ENCODE measurements at regions not wholly inside any gene's neighbourhood (a gene's known extent, or its start where the extent isn't known, plus 50 kb on each side); places are given as distances from the start of the nearest gene placed in this dataset.

DNA sequence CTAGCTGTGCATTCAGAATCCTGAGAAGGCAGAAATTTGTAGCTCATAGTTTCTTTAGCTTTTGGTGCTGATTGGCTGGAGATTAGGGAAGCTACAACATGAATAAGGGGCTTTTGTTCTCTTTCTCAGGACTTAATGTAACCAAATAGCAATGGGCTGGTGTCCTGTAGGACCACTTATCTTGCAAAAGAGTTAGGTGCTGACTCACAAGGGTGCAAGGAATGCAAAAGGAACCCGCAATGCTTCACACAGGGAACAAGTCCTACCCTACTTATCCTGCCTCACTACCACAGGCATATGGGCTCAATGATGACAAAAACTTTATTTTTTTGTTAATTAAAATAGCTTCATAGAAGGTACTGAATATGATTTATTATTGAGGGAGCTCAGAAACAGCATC lies 541.5 kb downstream of the AMY1C start:
- ChIA-PET POLR2A (no interaction called here), CTCF (no interaction called here)
- no peak for ATAC-seq
- Histone ChIP-seq H3K4me3 (ENCODE audit: low read depth in 2 of 2, low read length in 2 of 2) (no peak overlapping the region), H3K27me3 (ENCODE audit: control insufficient read depth, insufficient read depth, low read length) (no peaks in the 10 kb centered on the region), H3K36me3 (ENCODE audit: control insufficient read depth, insufficient read depth, low read length) (no peaks in the 10 kb centered on the region; the same call in 1 of the 2 replicates), H3K9me3 (ENCODE audit: control insufficient read depth, insufficient read depth, low read depth, low read length) (no peaks in the 10 kb centered on the region), H3K4me1 (ENCODE audit: control insufficient read depth, insufficient read depth, low read length) (no peaks in the 10 kb centered on the region), H3K27ac (ENCODE audit: low read length) (no peak overlapping the region)
- DNase-seq (ENCODE audit: low read depth, low spot score), result no peak
- in situ Hi-C loops (cut with HindIII; ENCODE audit: low pct_unique_long_range_greater_than_20kb, low sequenced_read_pairs) (no loop called here), intact Hi-C loops (cut with micrococcal nuclease; ENCODE audit: unreplicated experiment) (no loop called here)
- BruUV-seq (replicated peaks), result no TSS peak
- no peak for TF ChIP-seq TCF7L2 (IDR thresholded peaks at IDR 0.05; ENCODE audit: low read depth, low read length)
- no peak for TF ChIP-seq SIN3A (IDR thresholded peaks at IDR 0.05; ENCODE audit: borderline replicate concordance, insufficient read depth, low read depth, low read length)
- TF ChIP-seq POLR2AphosphoS5 (IDR thresholded peaks at IDR 0.05; ENCODE audit: low read depth, low read length), result no peak
- TF ChIP-seq, protein P1, sequence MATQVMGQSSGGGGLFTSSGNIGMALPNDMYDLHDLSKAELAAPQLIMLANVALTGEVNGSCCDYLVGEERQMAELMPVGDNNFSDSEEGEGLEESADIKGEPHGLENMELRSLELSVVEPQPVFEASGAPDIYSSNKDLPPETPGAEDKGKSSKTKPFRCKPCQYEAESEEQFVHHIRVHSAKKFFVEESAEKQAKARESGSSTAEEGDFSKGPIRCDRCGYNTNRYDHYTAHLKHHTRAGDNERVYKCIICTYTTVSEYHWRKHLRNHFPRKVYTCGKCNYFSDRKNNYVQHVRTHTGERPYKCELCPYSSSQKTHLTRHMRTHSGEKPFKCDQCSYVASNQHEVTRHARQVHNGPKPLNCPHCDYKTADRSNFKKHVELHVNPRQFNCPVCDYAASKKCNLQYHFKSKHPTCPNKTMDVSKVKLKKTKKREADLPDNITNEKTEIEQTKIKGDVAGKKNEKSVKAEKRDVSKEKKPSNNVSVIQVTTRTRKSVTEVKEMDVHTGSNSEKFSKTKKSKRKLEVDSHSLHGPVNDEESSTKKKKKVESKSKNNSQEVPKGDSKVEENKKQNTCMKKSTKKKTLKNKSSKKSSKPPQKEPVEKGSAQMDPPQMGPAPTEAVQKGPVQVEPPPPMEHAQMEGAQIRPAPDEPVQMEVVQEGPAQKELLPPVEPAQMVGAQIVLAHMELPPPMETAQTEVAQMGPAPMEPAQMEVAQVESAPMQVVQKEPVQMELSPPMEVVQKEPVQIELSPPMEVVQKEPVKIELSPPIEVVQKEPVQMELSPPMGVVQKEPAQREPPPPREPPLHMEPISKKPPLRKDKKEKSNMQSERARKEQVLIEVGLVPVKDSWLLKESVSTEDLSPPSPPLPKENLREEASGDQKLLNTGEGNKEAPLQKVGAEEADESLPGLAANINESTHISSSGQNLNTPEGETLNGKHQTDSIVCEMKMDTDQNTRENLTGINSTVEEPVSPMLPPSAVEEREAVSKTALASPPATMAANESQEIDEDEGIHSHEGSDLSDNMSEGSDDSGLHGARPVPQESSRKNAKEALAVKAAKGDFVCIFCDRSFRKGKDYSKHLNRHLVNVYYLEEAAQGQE (IDR thresholded peaks at IDR 0.05; ENCODE audit: insufficient read depth in 1 of 2, low read depth in 2 of 2, low read length in 1 of 2), result no peak
- TF ChIP-seq, protein P2, sequence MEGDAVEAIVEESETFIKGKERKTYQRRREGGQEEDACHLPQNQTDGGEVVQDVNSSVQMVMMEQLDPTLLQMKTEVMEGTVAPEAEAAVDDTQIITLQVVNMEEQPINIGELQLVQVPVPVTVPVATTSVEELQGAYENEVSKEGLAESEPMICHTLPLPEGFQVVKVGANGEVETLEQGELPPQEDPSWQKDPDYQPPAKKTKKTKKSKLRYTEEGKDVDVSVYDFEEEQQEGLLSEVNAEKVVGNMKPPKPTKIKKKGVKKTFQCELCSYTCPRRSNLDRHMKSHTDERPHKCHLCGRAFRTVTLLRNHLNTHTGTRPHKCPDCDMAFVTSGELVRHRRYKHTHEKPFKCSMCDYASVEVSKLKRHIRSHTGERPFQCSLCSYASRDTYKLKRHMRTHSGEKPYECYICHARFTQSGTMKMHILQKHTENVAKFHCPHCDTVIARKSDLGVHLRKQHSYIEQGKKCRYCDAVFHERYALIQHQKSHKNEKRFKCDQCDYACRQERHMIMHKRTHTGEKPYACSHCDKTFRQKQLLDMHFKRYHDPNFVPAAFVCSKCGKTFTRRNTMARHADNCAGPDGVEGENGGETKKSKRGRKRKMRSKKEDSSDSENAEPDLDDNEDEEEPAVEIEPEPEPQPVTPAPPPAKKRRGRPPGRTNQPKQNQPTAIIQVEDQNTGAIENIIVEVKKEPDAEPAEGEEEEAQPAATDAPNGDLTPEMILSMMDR (IDR thresholded peaks at IDR 0.05), result no peak

DNA sequence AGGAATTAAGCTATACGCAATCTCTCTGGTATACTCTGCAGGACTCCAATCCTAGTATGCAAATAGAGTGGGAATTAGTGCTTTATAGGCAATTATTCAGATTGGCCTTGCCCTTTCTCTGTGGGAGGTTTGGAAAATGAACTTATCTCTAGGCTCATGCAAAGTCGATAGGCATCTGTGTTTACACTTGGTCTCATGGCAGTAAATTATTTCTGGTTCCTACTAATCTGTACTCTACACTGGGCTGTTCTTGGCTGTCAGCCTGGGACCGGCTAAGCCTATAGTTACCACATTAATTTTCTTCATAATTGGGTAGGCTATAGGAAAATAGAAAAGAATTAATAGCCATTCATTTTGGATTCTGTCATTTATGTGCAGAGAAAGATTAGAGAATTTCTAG lies 544.6 kb downstream of the AMY1C start:
- DNase-seq (ENCODE audit: low read depth, low spot score), result no peak
- H3K36me3 ChIP-seq (ENCODE audit: control insufficient read depth, insufficient read depth, low read length), result no peaks in the 10 kb centered on the region; the same call in 1 of the 2 replicates
- ChIA-PET POLR2A (no interaction called here), CTCF (no interaction called here)
- no peaks in the 10 kb centered on the region for H3K9me3 ChIP-seq (ENCODE audit: control insufficient read depth, insufficient read depth, low read depth, low read length)
- no TSS peak for BruUV-seq (replicated peaks)
- in situ Hi-C loops (cut with HindIII; ENCODE audit: low pct_unique_long_range_greater_than_20kb, low sequenced_read_pairs) (no loop called here), intact Hi-C loops (cut with micrococcal nuclease; ENCODE audit: unreplicated experiment) (no loop called here)
- no peaks in the 10 kb centered on the region for H3K4me1 ChIP-seq (ENCODE audit: control insufficient read depth, insufficient read depth, low read length)
- H3K27ac ChIP-seq (ENCODE audit: low read length), result no peak overlapping the region
- no peak for ATAC-seq
- H3K4me3 ChIP-seq (ENCODE audit: low read depth in 2 of 2, low read length in 2 of 2), result no peak overlapping the region
- TF ChIP-seq, protein P2 (IDR thresholded peaks at IDR 0.05), result no peak
- TF ChIP-seq TCF7L2 (IDR thresholded peaks at IDR 0.05; ENCODE audit: low read depth, low read length), result no peak
- no peak for TF ChIP-seq POLR2AphosphoS5 (IDR thresholded peaks at IDR 0.05; ENCODE audit: low read depth, low read length)
- no peak for TF ChIP-seq SIN3A (IDR thresholded peaks at IDR 0.05; ENCODE audit: borderline replicate concordance, insufficient read depth, low read depth, low read length)
- TF ChIP-seq, protein P1 (IDR thresholded peaks at IDR 0.05; ENCODE audit: insufficient read depth in 1 of 2, low read depth in 2 of 2, low read length in 1 of 2), result no peak
- H3K27me3 ChIP-seq (ENCODE audit: control insufficient read depth, insufficient read depth, low read length), result no peaks in the 10 kb centered on the region

All from Panc1 (cell line).